Adrenal gland (tissue), 9 donors: ENCODE measurements at regions not wholly inside any gene's neighbourhood (a gene's known extent, or its start where the extent isn't known, plus 50 kb on each side); places are given as distances from the start of the nearest gene placed in this dataset.

ENCODE experiments used
- DNase-seq, 7 donors: peaks; one replicate each; pipeline ENCODE4 v3.0.0-alpha.2; 2019 to 2020
- H3K27ac ChIP-seq, 5 donors: fragments of 200-600 bp; sonication (generic) in 4 of 5; 1 replicate in 3 of 5; 2 replicates in 2 of 5; pipeline versions ENCODE4 v1.5.1 to v1.8.0; 2016 to 2020; ENCODE audit warnings: mild to moderate bottlenecking in 1 of 5
- H3K27me3 ChIP-seq: fragments of 200-600 bp; 2 replicates; pipeline ENCODE4 v1.8.0; 2021
- H3K36me3 ChIP-seq, 2 donors: fragments of 200-600 bp; replicated peaks in 1 of 2; 1 replicate in 1 of 2; 2 replicates in 1 of 2; pipeline versions ENCODE4 v1.5.1 to v1.8.0; 2018 to 2022
- H3K4me1 ChIP-seq, 2 donors: fragments of 200-600 bp; replicated peaks in 1 of 2; 1 replicate in 1 of 2; 2 replicates in 1 of 2; pipeline versions ENCODE4 v1.5.1 to v1.8.0; 2018 to 2021
- H3K4me3 ChIP-seq, 4 donors: fragments of 200-600 bp; sonication (generic) in 3 of 4; one replicate each; pipeline ENCODE4 v1.5.1; 2016 to 2018
- H3K9me3 ChIP-seq, 3 donors: fragments of 200-600 bp; sonication (generic) in 1 of 3; replicated peaks in 1 of 3; 1 replicate in 2 of 3; 2 replicates in 1 of 3; pipeline versions ENCODE4 v1.5.1 to v1.8.0; 2016 to 2021
- POLR2A ChIP-seq, 2 donors: fragments of 450-650 bp; IDR thresholded peaks; one replicate each; pipeline ENCODE4 v1.6.1; 2017; ENCODE audit warnings: antibody characterized with exemption in 2 of 2, mild to moderate bottlenecking in 2 of 2, moderate library complexity in 1 of 2
- WGBS, 4 donors: extraction: QIAGEN DNeasy Blood & Tissue Kit in 2 of 4; methylation state at CpG; one replicate each; pipeline versions ENCODE4 v1.1.5 to v1.1.7; 2013 to 2017; 5-methylcytosine and 5-hydroxymethylcytosine counted together
- intact Hi-C, 2 donors: fragments of 100-400 bp; cut with DNase I; formaldehyde crosslinking; loops; one replicate each; pipeline versions ENCODE4 v1.14.1 to v1.15.0; 2022 to 2023
- TF ChIP-seq, protein P1 (sequence below), 6 experiments: fragments of 450-650 bp in 4 of 6; fragments of 200-600 bp in 2 of 6; sonication (generic) in 1 of 6; IDR thresholded peaks; 1 replicate in 5 of 6; 2 replicates in 1 of 6; pipeline versions ENCODE4 v1.5.1 to v1.8.0; 2016 to 2021; ENCODE audit warnings: antibody characterized with exemption in 6 of 6, mild to moderate bottlenecking in 2 of 6, moderate library complexity in 1 of 6
- donor health status: healthy with polysubstance abuse.
- donor health status: Bipolar disorder and iron deficiency.
- donor health status: DM: yes; HTN: yes; CAD: no.
- donor health status: DM: no; HTN: no; CAD: no.
- donor health status: DM: no; HTN: no; CAD: no.

DNA sequence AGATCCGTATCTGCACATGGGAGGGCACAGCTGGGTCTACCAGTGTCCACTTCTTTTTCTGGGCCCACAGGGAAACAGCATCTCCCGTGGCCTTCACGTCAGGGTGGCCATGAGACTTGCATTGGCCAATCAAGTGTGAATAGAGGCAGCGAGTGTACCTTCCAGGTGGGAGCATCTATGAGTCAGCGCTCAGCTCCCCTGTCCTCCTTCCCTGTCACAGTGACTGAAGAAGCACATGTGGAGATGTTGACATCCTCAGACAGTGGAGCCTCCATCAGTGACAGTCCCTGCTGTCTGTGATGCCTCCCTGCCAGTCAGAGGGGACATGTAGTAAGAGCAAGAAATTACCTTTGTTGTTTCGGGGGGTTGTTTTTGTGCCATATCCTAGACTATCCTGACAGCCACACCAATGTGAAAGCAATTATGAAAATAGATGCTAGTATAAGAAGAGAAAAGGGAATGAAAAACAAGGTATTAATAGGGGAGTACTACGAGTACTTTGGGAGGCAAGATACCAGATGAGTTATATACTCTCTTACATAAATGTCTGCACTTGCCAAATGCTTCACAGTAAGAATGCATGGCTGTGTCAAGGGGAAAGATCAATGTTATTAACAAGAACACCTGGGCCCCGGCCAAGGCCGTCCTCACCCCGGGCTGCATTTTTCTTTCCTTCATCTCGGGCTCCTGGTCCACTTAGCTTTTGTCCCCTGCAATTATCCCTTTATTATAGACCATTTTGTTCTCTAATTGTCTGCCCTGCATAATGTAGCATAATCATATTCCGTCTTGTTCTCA lies 86.0 kb downstream of the MATN1 start:
- Histone ChIP-seq H3K27ac (no peak overlapping the region), H3K36me3 (no peaks in the 10 kb centered on the region), H3K4me3 (no peak overlapping the region), H3K4me1 (no peaks in the 10 kb centered on the region), H3K27me3 (no peaks in the 10 kb centered on the region), H3K9me3 (no peaks in the 10 kb centered on the region)
- intact Hi-C loops = no loop called here
- WGBS, 4 donors = 46 to 54% (median 50%) methylated on average over 12 of the region's 12 CpGs
- TF ChIP-seq, protein P1, sequence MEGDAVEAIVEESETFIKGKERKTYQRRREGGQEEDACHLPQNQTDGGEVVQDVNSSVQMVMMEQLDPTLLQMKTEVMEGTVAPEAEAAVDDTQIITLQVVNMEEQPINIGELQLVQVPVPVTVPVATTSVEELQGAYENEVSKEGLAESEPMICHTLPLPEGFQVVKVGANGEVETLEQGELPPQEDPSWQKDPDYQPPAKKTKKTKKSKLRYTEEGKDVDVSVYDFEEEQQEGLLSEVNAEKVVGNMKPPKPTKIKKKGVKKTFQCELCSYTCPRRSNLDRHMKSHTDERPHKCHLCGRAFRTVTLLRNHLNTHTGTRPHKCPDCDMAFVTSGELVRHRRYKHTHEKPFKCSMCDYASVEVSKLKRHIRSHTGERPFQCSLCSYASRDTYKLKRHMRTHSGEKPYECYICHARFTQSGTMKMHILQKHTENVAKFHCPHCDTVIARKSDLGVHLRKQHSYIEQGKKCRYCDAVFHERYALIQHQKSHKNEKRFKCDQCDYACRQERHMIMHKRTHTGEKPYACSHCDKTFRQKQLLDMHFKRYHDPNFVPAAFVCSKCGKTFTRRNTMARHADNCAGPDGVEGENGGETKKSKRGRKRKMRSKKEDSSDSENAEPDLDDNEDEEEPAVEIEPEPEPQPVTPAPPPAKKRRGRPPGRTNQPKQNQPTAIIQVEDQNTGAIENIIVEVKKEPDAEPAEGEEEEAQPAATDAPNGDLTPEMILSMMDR (IDR thresholded peaks at IDR 0.05) = no peak
- no peak for TF ChIP-seq POLR2A (IDR thresholded peaks at IDR 0.05)
- no peak for DNase-seq

DNA sequence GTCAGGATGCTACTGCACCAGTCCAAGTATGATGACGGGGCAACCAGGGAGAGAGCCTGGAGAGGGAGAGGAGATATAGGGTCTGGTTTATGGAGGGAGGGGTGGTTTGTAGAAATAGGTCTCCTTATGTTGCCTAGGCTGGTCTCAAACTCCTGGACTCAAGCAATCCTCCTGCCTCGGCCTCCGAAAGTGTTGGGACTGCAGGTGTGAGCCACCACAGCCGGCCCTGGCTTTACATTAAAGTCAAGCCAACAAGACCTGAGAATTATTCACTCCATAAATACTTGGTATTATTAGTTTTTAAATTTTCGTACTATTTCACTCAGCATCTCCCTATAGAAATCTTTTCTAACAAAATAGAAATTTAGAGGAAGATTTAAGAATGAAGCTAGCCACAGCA lies 86.8 kb downstream of the MATN1 start:
- DNase-seq = no peak
- intact Hi-C loops = no loop called here

DNA sequence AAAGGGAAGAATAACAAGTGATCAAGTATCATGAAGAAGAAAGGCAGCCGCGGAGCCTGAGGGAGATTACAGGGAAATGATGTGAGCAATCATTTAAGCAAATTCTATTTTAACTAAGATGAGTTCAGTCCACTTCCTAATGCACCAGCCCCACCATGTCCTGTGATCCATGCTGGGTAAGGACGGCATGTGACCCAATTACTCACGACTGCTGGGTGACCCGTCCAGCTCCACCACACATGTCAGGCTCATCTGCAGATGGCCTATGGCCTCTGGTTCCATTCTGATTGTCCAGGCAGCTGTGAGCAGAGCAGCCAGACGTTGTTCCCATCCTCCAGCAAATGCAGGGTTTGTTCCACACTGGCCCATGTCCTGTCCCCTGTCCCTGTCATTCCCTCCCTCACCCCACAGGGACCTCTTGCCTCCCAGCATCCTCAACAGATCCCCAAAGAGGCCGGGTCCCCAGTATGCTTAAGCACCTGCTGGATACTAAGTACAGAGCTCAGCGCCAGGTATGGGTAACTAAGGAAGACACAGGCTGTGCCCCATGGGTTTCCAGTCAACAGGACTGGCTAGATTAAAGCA lies 87.9 kb downstream of the MATN1 start:
- peak in 1 of 7 donors; percentile 56 for DNase-seq
- Histone ChIP-seq H3K27me3 (no peaks in the 10 kb centered on the region), H3K27ac (no peak overlapping the region), H3K9me3 (no peaks in the 10 kb centered on the region), H3K4me3 (no peak overlapping the region), H3K36me3 (no peaks in the 10 kb centered on the region), H3K4me1 (no peaks in the 10 kb centered on the region)
- TF ChIP-seq, protein P1 (IDR thresholded peaks at IDR 0.05) = no peak
- no peak for TF ChIP-seq POLR2A (IDR thresholded peaks at IDR 0.05)
- intact Hi-C loops = no loop called here
- 46 to 59% (median 51%) methylated on average over 7 to 8 of the region's 8 CpGs for WGBS, 4 donors

More for the DNA sequence above, 86.8 kb downstream of the MATN1 start:
- H3K4me1 ChIP-seq = no peaks in the 10 kb centered on the region
- WGBS, 4 donors = 74 to 82% (median 80%) methylated on average over 5 of the region's 5 CpGs
- H3K27me3 ChIP-seq = no peaks in the 10 kb centered on the region
- no peak overlapping the region for H3K27ac ChIP-seq
- TF ChIP-seq, protein P1 (IDR thresholded peaks at IDR 0.05) = no peak
- TF ChIP-seq POLR2A (IDR thresholded peaks at IDR 0.05) = no peak
- no peaks in the 10 kb centered on the region for H3K9me3 ChIP-seq
- no peaks in the 10 kb centered on the region for H3K36me3 ChIP-seq
- H3K4me3 ChIP-seq = no peak overlapping the region

DNA sequence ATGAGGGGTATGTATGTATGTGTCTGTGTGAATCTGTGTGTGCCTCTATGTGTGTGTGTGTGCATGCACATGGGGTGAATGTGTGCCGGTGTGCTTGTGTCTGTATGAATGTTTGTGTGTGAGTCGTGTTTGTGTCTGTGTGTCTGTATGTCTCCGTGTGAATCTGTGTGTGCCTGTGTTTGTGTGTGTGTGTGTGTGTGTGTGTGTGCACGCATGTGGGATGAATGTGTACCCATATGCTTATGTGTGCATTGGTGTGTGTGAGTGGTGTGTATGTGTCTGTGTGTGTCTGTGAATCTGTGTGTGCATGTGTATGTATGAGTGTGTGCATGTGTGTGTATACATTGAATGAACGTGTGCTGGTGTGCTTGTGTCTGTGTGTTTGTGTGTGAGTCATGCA lies 88.9 kb downstream of the MATN1 start:
- no peaks in the 10 kb centered on the region for H3K27me3 ChIP-seq
- H3K36me3 ChIP-seq = no peaks in the 10 kb centered on the region
- H3K27ac ChIP-seq = no peak overlapping the region
- H3K4me3 ChIP-seq = no peak overlapping the region
- H3K9me3 ChIP-seq = no peaks in the 10 kb centered on the region
- intact Hi-C loops = no loop called here
- no peaks in the 10 kb centered on the region for H3K4me1 ChIP-seq
- no peak for DNase-seq
- TF ChIP-seq, protein P1 (IDR thresholded peaks at IDR 0.05) = no peak
- no peak for TF ChIP-seq POLR2A (IDR thresholded peaks at IDR 0.05)
- 74 to 89% (median 85%) methylated on average over 5 of the region's 5 CpGs for WGBS, 4 donors
